T-helper 2 cell treated with Interferon-gamma antibody and Interleukin-4, amounts not matched to agents 100 ng/mL and 5 ng/mL, for 36 hours (primary cell): ENCODE measurements at regions not wholly inside any gene's neighbourhood (a gene's known extent, or its start where the extent isn't known, plus 50 kb on each side); places are given as distances from the start of the nearest gene placed in this dataset.
"Not testable (repeated sequence)": the region's sequence is repeated elsewhere in the genome, so short reads cannot be mapped to it uniquely, and the experiment has no call there.

Experiments used
- intact Hi-C: fragments of 100-400 bp; cut with micrococcal nuclease; formaldehyde crosslinking; loops from one replicate; pipeline ENCODE4 v1.15.1; 2023

DNA sequence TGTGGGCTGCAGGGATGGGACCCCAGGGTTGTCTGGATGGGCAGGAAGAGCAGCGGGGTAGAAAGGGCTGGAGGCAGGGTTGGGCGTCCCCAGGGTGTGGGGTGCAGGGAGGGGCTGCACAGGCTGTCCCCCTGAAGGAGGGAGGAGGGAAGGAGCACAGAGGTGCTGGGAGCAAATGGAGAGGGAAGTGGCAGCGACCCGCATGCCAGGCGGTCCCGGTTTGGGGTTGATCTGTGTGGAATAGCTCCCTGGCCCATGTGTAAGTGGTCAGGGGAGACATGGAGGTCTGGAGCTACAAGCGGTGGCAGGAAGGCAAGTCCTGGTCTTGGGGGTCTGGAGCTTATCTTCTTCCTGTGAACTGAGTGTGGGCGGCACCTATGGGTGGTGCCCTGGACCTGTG is 532.0 kb downstream of the GOLGA6L6 start:
- intact Hi-C loops, result not testable (repeated sequence)

DNA sequence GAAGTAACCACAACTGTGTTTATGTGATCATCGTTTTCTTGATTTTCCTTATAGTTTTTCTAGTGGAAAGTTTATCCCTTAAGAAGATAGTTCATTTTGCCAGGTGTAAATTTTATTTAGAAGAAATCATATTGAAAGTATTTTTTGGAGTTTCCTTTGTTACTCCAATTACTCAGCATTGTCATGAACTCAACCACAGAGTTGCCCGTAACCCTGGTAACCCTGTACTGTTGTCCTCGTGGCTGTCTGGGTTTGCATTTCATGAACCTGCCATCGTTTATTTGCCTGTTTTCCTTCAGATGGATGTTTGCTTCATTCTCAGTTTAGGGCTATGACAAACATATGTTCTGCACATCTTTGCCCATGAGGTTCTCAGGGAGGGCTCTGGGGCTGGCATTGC is 534.3 kb downstream of the GOLGA6L6 start:
- intact Hi-C loops, result not testable (repeated sequence)

DNA sequence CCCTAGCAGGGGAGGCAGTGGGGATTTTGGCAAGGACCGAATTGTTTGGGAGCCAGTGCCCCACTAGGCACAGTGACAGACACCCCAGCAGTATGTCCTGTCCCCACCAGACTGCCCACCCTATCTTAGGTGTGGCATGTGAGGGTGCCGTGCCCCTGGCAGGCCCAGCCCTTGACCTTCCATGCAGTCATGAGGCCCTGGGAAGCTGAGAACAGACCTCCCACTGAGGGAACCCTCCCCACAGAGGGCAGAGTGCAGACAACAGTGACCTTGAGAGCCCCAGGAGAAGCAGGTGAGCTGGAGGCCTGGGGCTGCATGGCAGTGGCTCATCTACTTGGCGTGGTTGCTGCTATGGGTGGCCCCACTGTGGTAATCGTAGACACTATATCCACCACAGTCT is 538.1 kb downstream of the GOLGA6L6 start:
- intact Hi-C loops, result not testable (repeated sequence)

DNA sequence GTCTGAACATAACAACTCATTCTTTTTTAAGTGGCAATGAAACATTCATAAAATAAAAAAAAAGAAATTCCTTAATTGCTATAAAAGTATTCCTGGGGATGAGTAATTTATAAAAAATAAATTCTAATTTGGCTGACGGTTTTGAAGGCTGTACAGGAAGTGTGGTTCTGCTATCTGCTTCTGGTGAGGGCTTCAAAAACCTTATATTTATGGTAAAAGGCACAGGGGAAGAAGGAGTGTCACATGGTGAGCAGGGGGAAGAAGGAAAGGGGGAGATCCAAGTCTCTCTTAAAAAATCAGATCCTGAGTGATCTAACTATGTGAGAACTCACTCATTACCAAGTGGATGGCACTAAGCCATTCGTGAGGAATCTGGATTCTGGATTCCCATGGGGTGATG is 539.0 kb downstream of the GOLGA6L6 start:
- intact Hi-C loops, result not testable (repeated sequence)

DNA sequence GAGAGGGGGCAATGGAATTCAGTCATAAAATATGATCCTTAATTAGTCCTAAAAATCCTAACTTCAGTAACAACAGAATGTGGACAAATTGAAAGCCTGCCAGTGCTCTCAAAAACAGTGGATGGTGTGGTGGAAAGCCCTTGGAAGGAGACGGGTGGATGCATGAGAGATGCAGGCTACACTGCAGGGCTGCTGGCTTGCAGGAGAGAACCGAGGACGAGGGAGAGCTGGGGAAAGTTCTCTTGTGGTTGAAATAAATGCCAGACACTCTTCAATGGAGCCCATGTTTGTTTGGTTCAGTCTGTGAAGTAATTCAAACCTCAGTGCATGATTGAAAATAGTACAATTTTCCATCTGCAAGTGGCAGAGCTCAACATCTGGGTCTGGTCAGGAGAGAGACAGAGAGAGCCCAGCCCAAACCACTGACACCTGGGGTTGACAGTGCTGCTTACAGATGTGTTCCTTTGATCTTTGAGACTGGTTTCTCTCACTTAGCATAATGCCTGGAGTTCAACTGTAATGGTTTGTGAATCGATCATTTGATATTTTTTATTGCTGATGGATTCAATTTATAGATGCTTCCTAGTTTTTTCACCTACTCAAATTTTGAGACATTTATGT is 544.9 kb downstream of the GOLGA6L6 start:
- intact Hi-C loops, result not testable (repeated sequence)

DNA sequence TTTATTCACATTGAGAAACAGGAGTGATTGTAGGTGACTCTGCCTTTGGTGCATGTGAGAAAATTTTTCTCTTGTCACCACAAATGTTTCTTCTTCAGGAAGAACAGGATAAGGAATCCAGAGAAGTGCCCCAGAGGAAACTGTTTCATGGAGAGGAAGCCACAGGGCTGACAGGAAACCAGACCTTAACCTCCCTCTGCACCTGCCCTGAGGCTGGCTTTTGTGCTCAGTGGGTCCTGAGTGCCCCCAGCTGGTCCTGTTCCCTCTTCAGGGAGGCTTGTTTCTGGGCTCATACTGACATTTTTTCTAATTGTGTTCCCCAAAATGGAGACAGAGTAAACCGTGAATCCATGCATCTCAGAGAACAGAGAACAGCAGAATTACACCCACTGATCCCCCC is 546.3 kb downstream of the GOLGA6L6 start:
- intact Hi-C loops, result not testable (repeated sequence)

DNA sequence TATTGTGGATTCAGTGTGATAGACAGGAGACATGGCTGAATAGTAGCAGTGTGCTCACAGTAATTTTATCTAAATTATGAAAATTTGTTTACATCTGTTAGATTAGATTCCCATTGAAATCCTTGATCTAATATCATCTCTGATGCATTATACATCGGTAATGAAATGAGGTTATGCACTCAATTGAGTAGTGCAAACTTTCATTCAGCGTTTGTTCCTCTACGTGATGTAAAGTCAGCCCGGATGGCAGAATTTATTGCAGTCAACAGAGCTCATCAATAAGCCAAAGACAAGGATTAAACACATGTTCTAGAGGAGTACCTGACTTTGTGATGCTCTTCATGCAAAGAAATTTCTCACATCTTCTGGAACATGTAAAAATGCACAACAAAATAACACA is 549.2 kb downstream of the GOLGA6L6 start:
- intact Hi-C loops, result no loop called here

DNA sequence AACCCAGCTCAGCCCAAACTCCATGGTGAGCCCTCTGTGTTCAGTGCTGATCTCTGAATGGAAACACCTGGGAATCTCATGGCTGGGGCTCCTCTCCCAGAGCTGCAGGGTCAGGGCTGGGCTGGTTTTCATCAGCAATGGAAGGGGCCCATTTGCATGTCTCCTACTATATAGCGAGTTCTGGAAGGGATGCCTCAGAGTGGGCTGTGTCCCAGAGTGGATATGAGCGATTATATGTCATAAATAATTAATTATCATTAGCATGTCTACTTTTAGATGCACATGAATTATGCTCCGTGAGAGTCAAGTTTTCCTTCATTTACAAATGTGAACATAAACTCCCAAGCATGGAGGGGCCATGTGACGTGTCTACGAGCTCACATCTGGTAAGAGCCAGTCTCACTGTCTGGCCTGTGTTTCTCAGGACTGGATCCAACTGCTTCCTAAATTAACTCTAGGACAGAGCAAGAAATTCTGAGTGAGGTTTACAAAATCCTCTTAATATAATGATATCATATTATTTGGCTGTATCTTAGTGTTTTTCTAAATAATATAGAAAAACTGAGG is 553.4 kb downstream of the GOLGA6L6 start:
- intact Hi-C loops, result no loop called here

DNA sequence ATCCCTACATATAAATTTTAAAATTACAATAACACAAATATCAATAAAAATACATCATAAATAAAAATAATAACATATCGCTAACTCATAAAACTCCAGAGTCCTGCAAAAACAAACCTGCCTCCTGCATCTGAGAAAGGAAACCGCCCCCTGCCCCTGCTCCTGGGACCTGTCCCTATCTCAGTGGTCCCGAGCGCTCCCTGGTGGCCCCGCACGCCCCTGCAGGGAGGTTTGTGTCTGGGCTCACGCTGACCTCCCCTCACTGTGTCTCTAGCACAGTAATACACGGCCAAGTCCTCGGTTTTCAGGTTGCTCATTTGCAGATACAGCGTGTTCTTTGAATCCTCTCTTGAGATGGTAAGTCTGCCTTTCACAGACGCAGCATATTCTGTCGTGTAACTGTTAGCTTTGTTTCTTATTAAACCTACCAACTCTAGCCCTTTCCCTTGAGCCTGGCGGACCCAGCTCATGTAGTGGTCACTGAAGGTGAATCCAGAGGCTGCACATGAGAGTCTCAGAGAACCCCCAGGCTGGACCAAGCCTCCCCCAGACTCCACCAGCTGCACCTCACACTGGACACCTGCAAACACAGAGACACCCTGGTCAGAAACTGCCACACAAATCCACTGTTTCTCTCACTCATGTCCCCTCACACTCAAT is 554.1 kb downstream of the GOLGA6L6 start:
- intact Hi-C loops, result no loop called here

DNA sequence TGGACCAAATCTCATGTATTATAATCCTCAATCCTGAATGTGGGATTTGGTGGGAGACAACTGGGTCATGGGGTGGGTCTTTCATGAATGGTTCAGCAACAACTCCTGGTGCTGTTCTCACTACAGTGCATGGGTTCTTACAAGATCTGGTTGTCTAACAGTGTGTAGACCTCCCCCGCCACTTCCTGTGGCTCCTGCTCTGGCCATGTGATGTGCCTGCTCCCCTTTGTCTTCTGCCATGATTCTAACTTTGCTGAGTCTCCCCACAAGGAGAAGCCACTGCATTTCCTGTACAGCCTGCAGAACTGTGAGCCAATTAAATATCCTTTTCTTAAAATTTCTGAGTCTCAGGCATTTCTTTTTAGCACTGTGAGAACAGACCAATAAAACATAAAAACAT is 557.5 kb downstream of the GOLGA6L6 start:
- intact Hi-C loops, result no loop called here

DNA sequence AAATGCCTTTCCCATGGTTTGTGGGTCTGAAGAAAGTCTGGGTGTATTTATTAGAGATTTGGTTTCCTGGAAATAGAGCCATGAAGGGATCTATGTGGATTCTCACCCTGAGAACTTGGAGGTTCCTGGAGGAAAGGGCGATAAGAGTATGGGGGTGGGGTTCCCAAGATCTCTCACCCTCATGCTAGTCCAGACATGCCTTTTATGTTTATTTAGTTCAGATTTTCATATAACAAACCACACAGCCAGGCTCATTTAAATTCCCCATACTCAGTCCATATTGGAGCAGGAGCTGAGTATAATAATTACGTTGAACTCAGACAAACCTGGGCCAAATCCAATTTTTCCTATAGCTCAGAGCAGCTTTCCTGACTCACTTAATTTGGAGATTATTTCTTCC is 566.6 kb downstream of the GOLGA6L6 start:
- intact Hi-C loops, result no loop called here

DNA sequence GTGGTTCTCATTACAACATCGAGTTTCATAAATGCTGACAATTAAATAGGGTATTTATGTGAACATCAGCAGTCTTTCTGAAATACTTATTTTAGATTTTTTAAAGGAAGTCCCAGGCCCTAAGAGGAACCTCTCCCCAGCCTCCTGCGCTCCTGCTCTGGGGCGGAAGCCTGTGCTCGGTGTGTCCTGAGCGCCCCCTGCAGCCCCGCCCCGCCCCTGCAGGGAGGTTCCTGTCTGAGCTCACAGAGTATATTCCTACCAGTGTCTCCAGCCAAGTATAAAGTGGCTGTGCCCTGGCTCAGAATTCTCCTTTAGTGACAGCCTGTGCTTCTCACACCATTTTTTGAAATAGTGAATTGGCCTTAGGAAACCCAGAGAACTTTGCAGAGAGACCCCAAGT is 567.9 kb downstream of the GOLGA6L6 start:
- intact Hi-C loops, result no loop called here

DNA sequence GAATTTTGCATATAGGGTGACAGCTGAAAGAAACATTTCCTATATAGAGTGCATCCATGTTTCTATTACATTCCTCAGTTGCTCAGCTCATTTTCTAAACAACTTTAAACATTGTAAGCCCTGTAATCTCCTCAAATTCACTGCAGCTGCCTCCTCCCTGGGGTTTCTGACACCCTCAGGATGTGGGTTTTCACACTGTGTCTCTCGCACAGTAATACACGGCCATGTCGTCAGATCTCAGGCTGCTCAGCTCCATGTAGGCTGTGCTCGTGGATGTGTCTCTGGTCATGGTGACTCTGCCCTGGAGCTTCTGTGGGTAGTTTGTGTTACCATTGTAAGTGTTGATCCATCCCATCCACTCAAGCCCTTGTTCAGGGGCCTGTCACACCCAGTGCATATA is 569.0 kb downstream of the GOLGA6L6 start:
- intact Hi-C loops, result not testable (repeated sequence)

DNA sequence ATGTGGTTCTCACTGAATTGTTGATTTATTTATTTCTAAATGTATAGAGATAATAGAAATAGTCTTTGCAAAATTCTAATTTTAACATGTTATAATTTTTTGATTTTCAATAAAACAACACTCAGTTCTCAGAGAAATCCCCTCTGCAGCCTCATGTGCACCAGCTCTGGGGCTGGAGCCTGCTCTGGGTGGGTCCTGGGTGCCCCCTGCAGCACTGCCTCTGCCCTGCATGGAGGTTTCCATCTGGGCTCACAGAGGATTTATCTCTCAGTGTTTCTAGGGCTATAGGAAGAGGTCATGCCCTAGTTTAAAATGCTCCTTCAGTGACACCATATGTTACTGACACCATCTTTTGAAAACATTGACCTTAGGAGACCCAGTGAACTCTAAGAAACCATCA is 576.0 kb downstream of the GOLGA6L6 start:
- intact Hi-C loops, result not testable (repeated sequence)

DNA sequence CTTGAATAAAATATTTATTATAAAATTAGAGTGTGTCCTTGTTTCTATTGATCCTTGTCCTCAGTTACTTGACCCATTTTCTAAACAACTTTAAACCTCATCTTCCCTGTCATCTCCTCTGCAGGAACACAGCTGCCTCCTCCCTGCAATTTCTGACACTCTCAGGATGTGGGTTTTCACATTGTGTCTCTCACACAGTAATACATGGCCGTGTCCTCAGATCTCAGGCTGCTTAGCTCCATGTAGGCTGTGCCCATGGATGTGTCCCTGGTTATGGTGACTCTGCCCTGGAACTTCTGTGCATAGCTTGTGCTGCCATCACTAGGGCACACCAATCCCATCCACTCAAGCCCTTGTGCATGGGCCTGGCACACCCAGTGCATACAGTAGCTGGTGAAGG is 577.1 kb downstream of the GOLGA6L6 start:
- intact Hi-C loops, result not testable (repeated sequence)

DNA sequence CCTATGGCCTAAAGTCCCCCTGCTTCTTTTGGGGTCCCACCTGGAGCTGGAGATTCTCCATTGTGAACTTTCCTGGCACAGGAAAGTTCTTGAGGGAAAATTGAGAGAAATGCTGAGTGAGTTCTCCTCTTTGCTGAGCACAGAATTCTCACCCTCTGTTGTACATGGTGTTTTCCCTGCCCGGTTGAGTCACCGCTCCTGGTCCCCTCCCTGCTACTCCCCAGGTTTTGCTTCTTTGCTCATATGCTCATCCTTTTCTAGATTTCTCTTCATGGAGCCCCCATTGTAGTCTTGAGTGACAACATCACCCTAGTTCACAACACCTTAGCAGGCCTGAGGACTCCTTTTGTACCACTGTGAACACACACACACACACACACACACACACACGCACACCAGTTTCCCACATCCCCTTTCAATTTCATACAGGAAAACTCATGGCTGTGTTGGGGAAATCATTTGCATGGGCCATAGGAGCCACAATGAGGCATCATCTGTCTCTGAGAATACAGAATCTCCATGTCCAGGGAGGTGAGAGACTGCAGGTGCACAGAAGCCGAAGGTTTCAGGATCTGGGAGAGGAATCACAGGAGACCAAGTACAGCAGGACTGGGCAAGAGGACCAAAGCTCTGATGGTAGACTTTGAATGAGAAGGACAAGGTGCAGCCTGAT is 585.3 kb downstream of the GOLGA6L6 start:
- intact Hi-C loops, result no loop called here

DNA sequence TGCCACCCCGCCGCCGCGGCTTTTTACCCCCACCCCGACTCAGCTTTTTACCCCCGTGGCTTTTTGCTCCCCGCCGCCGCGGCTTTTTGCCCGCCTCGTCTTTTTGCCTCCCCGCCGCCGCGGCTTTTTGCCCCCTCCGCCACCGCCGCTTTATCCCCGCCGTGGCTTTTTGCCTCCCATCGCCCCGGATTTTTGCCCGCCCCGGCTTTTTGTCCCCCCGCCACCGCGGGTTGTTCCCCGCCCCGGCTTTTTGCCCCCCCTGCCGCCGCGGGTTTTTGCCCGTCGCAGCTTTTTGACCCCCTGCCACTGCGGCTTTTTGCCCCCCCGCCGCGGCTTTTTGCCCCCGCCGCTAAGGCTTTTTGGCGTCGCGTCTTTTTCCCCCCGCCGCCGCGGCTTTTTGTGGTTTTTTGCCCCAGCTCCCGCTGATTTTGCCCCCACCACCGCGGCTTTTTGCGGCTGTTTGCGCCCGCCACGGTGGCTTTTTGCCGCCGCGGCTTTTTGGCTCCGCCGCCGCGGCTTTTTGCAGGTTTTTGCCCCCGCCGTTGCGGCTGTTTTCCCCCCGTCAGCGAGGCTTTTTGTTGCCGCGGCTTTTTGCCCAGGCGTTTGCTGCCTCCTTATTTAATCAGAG is 597.2 kb downstream of the GOLGA6L6 start:
- intact Hi-C loops, result no loop called here

DNA sequence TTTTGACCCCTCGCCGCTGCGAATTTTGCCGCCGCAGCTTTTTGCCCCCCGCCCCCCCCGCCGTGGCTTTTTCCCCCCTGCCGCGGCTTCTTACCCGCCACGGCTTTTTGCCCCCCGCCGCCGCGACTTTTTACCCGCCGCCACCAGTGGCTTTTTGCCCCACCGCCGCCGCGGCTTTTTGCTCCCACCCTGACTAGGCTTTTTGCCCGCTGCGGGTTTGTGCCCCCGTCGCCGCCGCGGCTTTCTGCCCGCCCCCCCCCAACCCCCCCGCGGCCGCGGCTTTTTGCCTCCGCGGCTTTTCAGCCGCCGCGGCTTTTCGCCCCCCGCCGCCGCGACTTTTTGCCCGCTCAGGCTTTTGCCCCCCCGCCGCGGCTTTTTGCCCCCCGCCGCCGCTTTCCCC is 598.1 kb downstream of the GOLGA6L6 start:
- intact Hi-C loops, result no loop called here

DNA sequence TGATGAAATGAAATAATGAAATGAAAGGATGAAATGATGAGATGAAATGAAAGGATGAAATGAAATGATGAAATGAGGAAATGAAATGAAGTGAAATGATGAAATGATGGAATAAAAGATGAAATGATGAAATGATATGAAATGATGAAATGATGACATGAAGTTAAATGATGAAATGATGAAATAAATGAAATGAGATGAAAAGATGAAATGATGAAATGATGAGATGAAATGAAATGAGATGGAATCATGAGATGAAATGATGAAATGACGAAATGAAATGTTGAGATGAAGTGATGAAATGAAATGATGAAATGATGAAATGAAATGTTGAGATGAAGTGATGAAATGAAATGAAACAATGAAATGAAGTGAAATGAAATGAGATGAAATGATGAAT is 638.3 kb downstream of the GOLGA6L6 start:
- intact Hi-C loops, result not testable (repeated sequence)

DNA sequence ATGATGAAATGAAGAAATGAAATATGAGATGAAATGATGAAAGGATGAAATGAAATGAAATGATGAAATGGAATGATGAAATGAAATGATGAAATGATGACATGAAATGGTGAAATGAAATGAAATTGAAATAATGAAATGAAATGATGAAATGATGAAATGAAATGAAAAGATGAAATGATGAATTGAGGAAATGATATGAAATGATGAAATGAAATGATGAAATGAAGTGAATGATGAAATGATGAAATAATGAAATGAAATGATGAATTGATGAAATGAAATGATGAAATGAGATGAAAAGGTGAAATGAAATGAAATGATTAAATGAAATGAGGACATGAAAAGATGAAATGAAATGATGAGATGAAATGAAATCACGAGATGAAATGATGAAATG is 639.2 kb downstream of the GOLGA6L6 start:
- intact Hi-C loops, result not testable (repeated sequence)

DNA sequence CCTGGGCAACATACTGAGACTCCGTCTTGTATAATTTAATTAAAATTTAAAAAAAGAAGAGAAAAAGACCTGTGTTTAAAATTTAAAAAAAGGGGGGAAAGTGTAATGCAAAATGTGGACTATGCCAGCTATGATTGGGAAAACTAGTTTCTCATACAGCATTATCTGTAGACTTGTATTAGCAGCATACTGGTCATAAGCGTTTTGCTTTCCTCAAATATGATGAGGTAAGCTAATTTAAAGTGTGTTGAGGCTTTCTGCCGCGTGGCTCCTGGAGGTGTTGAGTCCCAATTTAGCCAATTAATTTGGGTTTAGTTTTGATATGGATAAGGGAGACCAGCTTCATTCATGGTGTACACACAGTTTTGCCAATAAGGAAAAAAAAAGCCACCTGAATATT is 640.2 kb downstream of the GOLGA6L6 start:
- intact Hi-C loops, result not testable (repeated sequence)
